IPS-15b (cell line): ENCODE measurements at regions not wholly inside any gene's neighbourhood (a gene's known extent, or its start where the extent isn't known, plus 50 kb on each side); places are given as distances from the start of the nearest gene placed in this dataset.

Experiments
- H3K27me3 ChIP-seq: one replicate; pipeline ENCODE4 v1.6.1; 2013; ENCODE audit warnings: low read length; ENCODE audit not compliant: control insufficient read depth, insufficient read depth
- H3K36me3 ChIP-seq: one replicate; pipeline ENCODE4 v1.6.1; 2013; ENCODE audit warnings: low read length; ENCODE audit not compliant: control insufficient read depth, insufficient read depth
- H3K4me1 ChIP-seq: one replicate; pipeline ENCODE4 v1.6.1; 2013; ENCODE audit warnings: mild to moderate bottlenecking, low read length; ENCODE audit not compliant: control insufficient read depth, insufficient read depth
- H3K4me3 ChIP-seq: one replicate; pipeline ENCODE4 v1.5.1; 2013; ENCODE audit warnings: low read depth, low read length
- H3K9ac ChIP-seq: one replicate; pipeline ENCODE4 v1.6.1; 2013; ENCODE audit warnings: low read depth, mild to moderate bottlenecking, low read length
- H3K9me3 ChIP-seq: one replicate; pipeline ENCODE4 v1.6.1; 2013; ENCODE audit warnings: mild to moderate bottlenecking, low read length; ENCODE audit not compliant: control insufficient read depth, insufficient read depth

- H3K36me3 ChIP-seq = no peaks in the 10 kb centered on the region
- no peaks in the 10 kb centered on the region for H3K27me3 ChIP-seq
- no peaks in the 10 kb centered on the region for H3K4me1 ChIP-seq
- H3K9me3 ChIP-seq = no peaks in the 10 kb centered on the region
- no peak overlapping the region for H3K9ac ChIP-seq
- no peak overlapping the region for H3K4me3 ChIP-seq
Measured at GRCh38 chr16:50972876-50973275, 178.2 kb downstream of the SALL1 start.

- Histone ChIP-seq H3K27me3 (no peaks in the 10 kb centered on the region), H3K4me3 (no peak overlapping the region), H3K9me3 (no peaks in the 10 kb centered on the region), H3K36me3 (no peaks in the 10 kb centered on the region), H3K4me1 (no peaks in the 10 kb centered on the region), H3K9ac (no peak overlapping the region)
Measured at GRCh38 chr16:50970281-50970680, 180.8 kb downstream of the SALL1 start.

GRCh38 chr16:50967827-50968612 lies 183.1 kb downstream of the SALL1 start:
- Histone ChIP-seq H3K9ac (no peak overlapping the region), H3K9me3 (no peaks in the 10 kb centered on the region), H3K27me3 (no peaks in the 10 kb centered on the region), H3K4me3 (no peak overlapping the region), H3K4me1 (no peaks in the 10 kb centered on the region), H3K36me3 (no peaks in the 10 kb centered on the region)

DNA sequence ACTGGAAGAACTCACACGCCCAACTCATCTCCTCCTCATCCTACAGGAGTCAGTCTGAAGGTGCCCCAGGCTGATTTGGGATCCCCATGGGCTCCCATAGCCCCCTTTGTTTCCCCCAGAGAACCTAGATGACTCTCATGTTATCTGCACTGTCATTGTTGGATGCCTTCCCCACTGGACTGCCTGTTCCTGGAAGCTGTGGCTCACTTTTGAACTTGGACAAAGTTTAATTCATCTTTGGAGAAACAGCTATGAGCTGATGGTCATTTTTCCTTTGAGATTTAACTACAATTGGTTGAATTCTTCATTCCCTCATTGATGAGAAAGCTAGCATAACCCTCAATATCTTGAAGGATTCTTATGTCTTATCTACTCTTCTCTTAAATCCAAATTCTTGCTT lies 186.6 kb downstream of the SALL1 start:
- no peak overlapping the region for H3K9ac ChIP-seq
- H3K9me3 ChIP-seq = no peaks in the 10 kb centered on the region
- H3K36me3 ChIP-seq = no peaks in the 10 kb centered on the region
- H3K4me3 ChIP-seq = no peak overlapping the region
- H3K4me1 ChIP-seq = no peaks in the 10 kb centered on the region
- no peaks in the 10 kb centered on the region for H3K27me3 ChIP-seq

GRCh38 chr16:50961952-50962351 lies 189.1 kb downstream of the SALL1 start:
- Histone ChIP-seq H3K9ac (no peak overlapping the region), H3K36me3 (no peaks in the 10 kb centered on the region), H3K9me3 (no peaks in the 10 kb centered on the region), H3K4me3 (no peak overlapping the region), H3K27me3 (no peaks in the 10 kb centered on the region), H3K4me1 (no peaks in the 10 kb centered on the region)

DNA sequence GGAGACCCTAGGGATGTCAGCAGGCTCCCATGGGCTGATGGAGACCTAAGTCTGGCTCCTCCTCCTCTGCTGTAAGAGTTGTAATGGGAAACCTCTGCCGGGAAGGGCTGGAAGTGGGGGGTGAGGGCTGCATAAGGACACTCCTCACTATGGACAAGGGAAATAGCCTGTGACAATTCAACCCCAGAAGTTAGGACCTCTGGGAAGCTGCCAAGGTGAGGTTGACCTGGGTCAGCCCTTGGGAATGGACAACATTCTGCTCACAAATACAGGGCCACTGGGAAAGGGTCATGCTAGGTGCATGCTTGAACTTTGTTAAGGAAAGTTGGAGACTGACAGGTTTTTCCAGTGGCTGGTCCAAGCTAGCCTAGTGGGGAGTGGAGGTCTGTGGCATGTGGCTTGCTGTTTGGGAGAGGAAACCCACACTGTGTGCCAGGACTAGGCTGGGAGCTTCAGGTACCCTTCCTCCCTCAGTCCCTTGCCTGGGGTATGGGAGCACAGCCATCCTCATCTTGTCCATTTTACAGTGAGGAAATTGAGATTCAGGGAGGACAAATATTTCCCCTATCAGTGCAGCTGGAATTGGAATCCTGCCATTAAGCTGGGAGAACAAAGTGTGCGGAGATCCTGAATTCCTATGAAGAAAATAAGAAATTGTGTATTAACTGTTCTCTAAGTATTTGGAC lies 190.4 kb downstream of the SALL1 start:
- no peaks in the 10 kb centered on the region for H3K9me3 ChIP-seq
- H3K4me3 ChIP-seq = no peak overlapping the region
- no peaks in the 10 kb centered on the region for H3K36me3 ChIP-seq
- H3K9ac ChIP-seq = no peak overlapping the region
- H3K4me1 ChIP-seq = no peaks in the 10 kb centered on the region
- no peaks in the 10 kb centered on the region for H3K27me3 ChIP-seq

GRCh38 chr16:50957056-50957455 lies 194.0 kb downstream of the SALL1 start:
- H3K4me1 ChIP-seq = no peaks in the 10 kb centered on the region
- H3K9ac ChIP-seq = no peak overlapping the region
- no peaks in the 10 kb centered on the region for H3K27me3 ChIP-seq
- no peak overlapping the region for H3K4me3 ChIP-seq
- H3K9me3 ChIP-seq = no peaks in the 10 kb centered on the region
- no peaks in the 10 kb centered on the region for H3K36me3 ChIP-seq

GRCh38 chr16:50956637-50957036 lies 194.4 kb downstream of the SALL1 start:
- H3K9ac ChIP-seq = no peak overlapping the region
- no peaks in the 10 kb centered on the region for H3K4me1 ChIP-seq
- H3K9me3 ChIP-seq = no peaks in the 10 kb centered on the region
- no peaks in the 10 kb centered on the region for H3K36me3 ChIP-seq
- H3K27me3 ChIP-seq = no peaks in the 10 kb centered on the region
- H3K4me3 ChIP-seq = no peak overlapping the region

DNA sequence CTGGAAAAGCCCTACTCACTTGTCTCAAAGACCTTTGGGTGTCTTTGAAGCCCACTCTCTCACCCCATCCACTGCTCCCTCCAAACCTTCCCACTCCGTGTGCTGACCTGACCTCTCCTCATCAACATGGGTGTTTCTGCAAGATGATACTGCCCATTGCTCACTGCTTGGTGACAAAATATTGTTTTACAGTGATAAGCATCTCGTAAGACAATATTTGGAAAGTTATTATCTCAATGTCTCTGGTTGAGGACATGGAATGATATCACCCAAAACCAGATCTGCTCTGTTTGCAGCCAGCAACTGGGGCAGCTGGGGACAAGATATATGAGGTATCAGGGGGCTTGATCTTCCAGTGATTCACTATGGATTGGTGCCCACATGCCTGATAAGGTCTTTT lies 195.8 kb downstream of the SALL1 start:
- Histone ChIP-seq H3K9me3 (no peaks in the 10 kb centered on the region), H3K4me3 (no peak overlapping the region), H3K36me3 (no peaks in the 10 kb centered on the region), H3K4me1 (no peaks in the 10 kb centered on the region), H3K9ac (no peak overlapping the region), H3K27me3 (no peaks in the 10 kb centered on the region)

- Histone ChIP-seq H3K4me1 (no peaks in the 10 kb centered on the region), H3K9ac (no peak overlapping the region), H3K9me3 (no peaks in the 10 kb centered on the region), H3K27me3 (no peaks in the 10 kb centered on the region), H3K4me3 (no peak overlapping the region), H3K36me3 (no peaks in the 10 kb centered on the region)
Measured at GRCh38 chr16:50954469-50954868, 196.6 kb downstream of the SALL1 start.

- no peaks in the 10 kb centered on the region for H3K4me1 ChIP-seq
- H3K4me3 ChIP-seq = no peak overlapping the region
- H3K36me3 ChIP-seq = no peaks in the 10 kb centered on the region
- H3K9ac ChIP-seq = no peak overlapping the region
- H3K27me3 ChIP-seq = no peaks in the 10 kb centered on the region
- no peaks in the 10 kb centered on the region for H3K9me3 ChIP-seq
Measured at GRCh38 chr16:50953290-50953689, 197.8 kb downstream of the SALL1 start.

- no peak overlapping the region for H3K4me3 ChIP-seq
- no peak overlapping the region for H3K9ac ChIP-seq
- no peaks in the 10 kb centered on the region for H3K4me1 ChIP-seq
- no peaks in the 10 kb centered on the region for H3K27me3 ChIP-seq
- no peaks in the 10 kb centered on the region for H3K9me3 ChIP-seq
- H3K36me3 ChIP-seq = no peaks in the 10 kb centered on the region
Measured at GRCh38 chr16:50950955-50951354, 200.1 kb downstream of the SALL1 start.
